ENCODE measurements at regions not wholly inside any gene's neighbourhood (a gene's known extent, or its start where the extent isn't known, plus 50 kb on each side); places are given as distances from the start of the nearest gene placed in this dataset.

DNA sequence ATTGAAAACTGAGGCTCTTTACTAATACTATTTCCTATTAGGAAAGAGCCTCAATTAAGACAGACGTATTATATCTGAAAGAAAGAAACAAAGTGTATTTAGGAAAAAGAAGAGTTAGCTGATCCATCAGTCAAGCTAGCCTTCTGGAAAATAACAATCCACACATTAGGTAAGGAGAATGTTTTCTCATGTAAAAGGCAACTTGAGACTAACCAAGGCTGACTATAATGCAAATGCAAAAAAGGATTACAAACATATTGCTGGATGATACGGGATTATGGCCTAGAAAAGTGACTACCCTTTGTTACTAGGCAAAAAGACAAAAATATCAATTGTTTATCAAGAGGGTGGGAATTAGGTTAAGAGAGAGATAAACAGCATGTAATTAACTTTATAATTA, 176.9 kb downstream of the RFPL4B start:
- TF ChIP-seq EP300 (IDR thresholded peaks at IDR 0.05), result no peak
- no peak for TF ChIP-seq POLR2A (IDR thresholded peaks at IDR 0.05)

Data from ovary (tissue), 1 donor.